ENCODE measurements at regions not wholly inside any gene's neighbourhood (a gene's known extent, or its start where the extent isn't known, plus 50 kb on each side); places are given as distances from the start of the nearest gene placed in this dataset.

DNA sequence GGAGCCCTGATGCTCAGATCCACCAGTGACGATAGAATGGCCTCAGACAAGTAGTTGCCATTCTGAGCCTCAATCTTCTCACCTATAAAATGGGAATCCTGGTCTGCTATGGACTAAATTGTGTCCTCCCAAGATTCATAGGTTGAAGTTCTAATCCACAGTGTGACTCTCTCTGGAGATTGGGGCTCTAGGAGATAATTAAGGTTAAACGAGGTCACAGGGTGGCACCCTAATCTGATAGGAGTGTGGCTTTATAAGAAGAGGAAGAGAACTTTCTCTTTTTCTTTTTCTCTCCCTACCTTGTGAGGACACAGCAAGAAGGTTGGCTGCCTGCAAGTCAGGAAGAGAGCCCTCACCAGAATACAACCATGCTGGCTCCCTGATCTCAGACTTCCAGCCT is 214.1 kb downstream of the KATNAL1 start:
- Histone ChIP-seq H3K79me2 (ENCODE audit: insufficient read depth, low read depth, low read length) (no peaks in the 10 kb centered on the region), H3K36me3 (ENCODE audit: insufficient read depth, low read length) (no peaks in the 10 kb centered on the region), H2AFZ (ENCODE audit: low read length) (no peak overlapping the region), H3K4me3 (ENCODE audit: low read depth, low read length, poor library complexity, severe bottlenecking) (no peak overlapping the region), H3K4me2 (ENCODE audit: low read length) (no peak overlapping the region), H3K27ac (ENCODE audit: low read depth, low read length, poor library complexity, severe bottlenecking) (no peak overlapping the region), H3K4me1 (ENCODE audit: insufficient read depth, low read length, poor library complexity, severe bottlenecking) (no peaks in the 10 kb centered on the region), H3K9me2 (ENCODE audit: insufficient read depth, low read length) (no peaks in the 10 kb centered on the region), H4K20me1 (ENCODE audit: insufficient read depth, low read length) (no peaks in the 10 kb centered on the region), H3K9me3 (ENCODE audit: low read length) (no peaks in the 10 kb centered on the region)
- intact Hi-C loops (cut with micrococcal nuclease; ENCODE audit: unreplicated experiment) = no loop called here
- TF ChIP-seq EZH2phosphoT487 (IDR thresholded peaks at IDR 0.05; ENCODE audit: borderline replicate concordance, low read depth, low read length) = no peak
- TF ChIP-seq, protein P1, sequence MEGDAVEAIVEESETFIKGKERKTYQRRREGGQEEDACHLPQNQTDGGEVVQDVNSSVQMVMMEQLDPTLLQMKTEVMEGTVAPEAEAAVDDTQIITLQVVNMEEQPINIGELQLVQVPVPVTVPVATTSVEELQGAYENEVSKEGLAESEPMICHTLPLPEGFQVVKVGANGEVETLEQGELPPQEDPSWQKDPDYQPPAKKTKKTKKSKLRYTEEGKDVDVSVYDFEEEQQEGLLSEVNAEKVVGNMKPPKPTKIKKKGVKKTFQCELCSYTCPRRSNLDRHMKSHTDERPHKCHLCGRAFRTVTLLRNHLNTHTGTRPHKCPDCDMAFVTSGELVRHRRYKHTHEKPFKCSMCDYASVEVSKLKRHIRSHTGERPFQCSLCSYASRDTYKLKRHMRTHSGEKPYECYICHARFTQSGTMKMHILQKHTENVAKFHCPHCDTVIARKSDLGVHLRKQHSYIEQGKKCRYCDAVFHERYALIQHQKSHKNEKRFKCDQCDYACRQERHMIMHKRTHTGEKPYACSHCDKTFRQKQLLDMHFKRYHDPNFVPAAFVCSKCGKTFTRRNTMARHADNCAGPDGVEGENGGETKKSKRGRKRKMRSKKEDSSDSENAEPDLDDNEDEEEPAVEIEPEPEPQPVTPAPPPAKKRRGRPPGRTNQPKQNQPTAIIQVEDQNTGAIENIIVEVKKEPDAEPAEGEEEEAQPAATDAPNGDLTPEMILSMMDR (conservative IDR thresholded peaks at IDR 0.05; ENCODE audit: low read length) = no peak
- CTCF ChIA-PET (ENCODE audit: unreplicated experiment) = no interaction called here
- DNase-seq (ENCODE audit: low spot score) = no peak
- POLR2A ChIA-PET = no interaction called here
- no TSS peak for BruUV-seq (replicated peaks)

DNA sequence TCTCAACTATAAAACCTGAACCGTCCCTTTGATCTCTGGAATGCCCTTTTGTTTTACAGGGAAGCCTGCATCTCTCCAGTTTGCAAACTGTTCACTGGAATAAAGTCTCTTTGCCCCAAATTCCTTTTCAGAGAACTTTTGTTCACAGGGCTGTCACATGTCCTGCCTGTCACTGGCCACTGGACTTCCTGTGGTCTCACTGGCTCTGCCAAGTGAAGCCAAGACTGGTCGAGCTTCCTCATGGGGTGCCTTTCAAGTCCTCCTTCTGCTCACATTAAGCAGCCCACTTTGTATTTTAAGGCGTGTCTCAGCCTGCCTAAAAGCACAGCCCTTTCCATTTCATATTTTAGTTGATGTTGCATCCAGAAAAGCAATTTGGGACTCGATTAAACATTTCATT is 215.7 kb downstream of the KATNAL1 start:
- no peak for TF ChIP-seq EZH2phosphoT487 (IDR thresholded peaks at IDR 0.05; ENCODE audit: borderline replicate concordance, low read depth, low read length)
- TF ChIP-seq, protein P1 (conservative IDR thresholded peaks at IDR 0.05; ENCODE audit: low read length) = no peak

DNA sequence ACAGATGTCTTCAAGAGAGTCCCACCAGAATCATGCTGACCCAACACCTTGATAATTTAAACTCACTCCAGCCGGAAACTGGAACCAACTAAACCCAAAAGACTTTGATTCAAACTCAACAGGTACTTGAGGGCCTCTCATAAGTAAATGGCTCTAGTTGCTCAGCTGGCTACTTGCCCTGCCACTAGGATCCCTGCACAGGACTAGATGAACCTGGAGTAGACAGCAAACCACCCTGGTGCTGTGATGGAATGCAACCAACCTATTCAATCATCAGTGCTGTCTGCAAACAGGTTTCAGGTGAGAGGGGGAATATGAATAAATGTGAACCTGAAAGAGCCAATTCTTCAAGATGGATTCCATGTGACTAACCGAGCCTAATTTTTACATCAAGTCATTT is 216.3 kb downstream of the KATNAL1 start:
- ChIA-PET POLR2A (interaction anchor here (0.5 to 1.1 kb wide), 3 partner anchors 13 to 321 kb away, joined by 3 read pairs; no protein-coding TSS in a partner anchor), CTCF (ENCODE audit: unreplicated experiment) (no interaction called here)
- no peaks in the 10 kb centered on the region for H3K79me2 ChIP-seq (ENCODE audit: insufficient read depth, low read depth, low read length)
- intact Hi-C loops (cut with micrococcal nuclease; ENCODE audit: unreplicated experiment) = no loop called here
- TF ChIP-seq EZH2phosphoT487 (IDR thresholded peaks at IDR 0.05; ENCODE audit: borderline replicate concordance, low read depth, low read length) = no peak
- TF ChIP-seq, protein P1 (conservative IDR thresholded peaks at IDR 0.05; ENCODE audit: low read length) = no peak
- no peaks in the 10 kb centered on the region for H3K36me3 ChIP-seq (ENCODE audit: insufficient read depth, low read length)
- no peaks in the 10 kb centered on the region for H4K20me1 ChIP-seq (ENCODE audit: insufficient read depth, low read length)
- no peak for DNase-seq (ENCODE audit: low spot score)
- no peak overlapping the region for H3K4me2 ChIP-seq (ENCODE audit: low read length)
- H3K9me2 ChIP-seq (ENCODE audit: insufficient read depth, low read length) = no peaks in the 10 kb centered on the region
- no peak overlapping the region for H3K27ac ChIP-seq (ENCODE audit: low read depth, low read length, poor library complexity, severe bottlenecking)
- no peaks in the 10 kb centered on the region for H3K9me3 ChIP-seq (ENCODE audit: low read length)
- no TSS peak for BruUV-seq (replicated peaks)
- H3K4me1 ChIP-seq (ENCODE audit: insufficient read depth, low read length, poor library complexity, severe bottlenecking) = no peaks in the 10 kb centered on the region
- H2AFZ ChIP-seq (ENCODE audit: low read length) = no peak overlapping the region
- no peak overlapping the region for H3K4me3 ChIP-seq (ENCODE audit: low read depth, low read length, poor library complexity, severe bottlenecking)

More for the DNA sequence above, 215.7 kb downstream of the KATNAL1 start:
- ChIA-PET CTCF (ENCODE audit: unreplicated experiment) (no interaction called here), POLR2A (interaction anchor here (1.1 kb wide), 1 partner anchor 14 kb away, joined by 3 read pairs; no protein-coding TSS in a partner anchor)
- no peaks in the 10 kb centered on the region for H3K9me2 ChIP-seq (ENCODE audit: insufficient read depth, low read length)
- H3K36me3 ChIP-seq (ENCODE audit: insufficient read depth, low read length) = no peaks in the 10 kb centered on the region
- H3K4me2 ChIP-seq (ENCODE audit: low read length) = no peak overlapping the region
- H3K4me1 ChIP-seq (ENCODE audit: insufficient read depth, low read length, poor library complexity, severe bottlenecking) = no peaks in the 10 kb centered on the region
- H4K20me1 ChIP-seq (ENCODE audit: insufficient read depth, low read length) = no peaks in the 10 kb centered on the region
- H3K9me3 ChIP-seq (ENCODE audit: low read length) = no peaks in the 10 kb centered on the region
- intact Hi-C loops (cut with micrococcal nuclease; ENCODE audit: unreplicated experiment) = no loop called here
- H3K4me3 ChIP-seq (ENCODE audit: low read depth, low read length, poor library complexity, severe bottlenecking) = no peak overlapping the region
- DNase-seq (ENCODE audit: low spot score) = no peak
- no TSS peak for BruUV-seq (replicated peaks)
- H3K79me2 ChIP-seq (ENCODE audit: insufficient read depth, low read depth, low read length) = no peaks in the 10 kb centered on the region
- no peak overlapping the region for H3K27ac ChIP-seq (ENCODE audit: low read depth, low read length, poor library complexity, severe bottlenecking)
- no peak overlapping the region for H2AFZ ChIP-seq (ENCODE audit: low read length)

Measured in OCI-LY7 (cell line).